HG03039 (cell line): ENCODE measurements at regions not wholly inside any gene's neighbourhood (a gene's known extent, or its start where the extent isn't known, plus 50 kb on each side); places are given as distances from the start of the nearest gene placed in this dataset.
"Not testable (repeated sequence)": the region's sequence is repeated elsewhere in the genome, so short reads cannot be mapped to it uniquely, and the experiment has no call there.

Experiments
- ATAC-seq: cut with Tn5 transposase; IDR thresholded peaks from one replicate; pipeline ENCODE4 v1.9.1; 2021; ENCODE audit warnings: mild to moderate bottlenecking, moderate library complexity; ENCODE audit not compliant: unreplicated experiment

- no peak for ATAC-seq
These were observed 53.7 kb upstream of the AGAP1 start for GRCh38 chr2:235439959-235440662.

- not testable (repeated sequence) for ATAC-seq
These were observed 50.3 kb upstream of the AGAP1 start for GRCh38 chr2:235443580-235443979.
